Adrenal gland (tissue), 9 donors: ENCODE measurements at regions not wholly inside any gene's neighbourhood (a gene's known extent, or its start where the extent isn't known, plus 50 kb on each side); places are given as distances from the start of the nearest gene placed in this dataset.

Experiments used
- DNase-seq, 7 donors: peaks; one replicate each; pipeline ENCODE4 v3.0.0-alpha.2; 2019 to 2020
- H3K27ac ChIP-seq, 5 donors: fragments of 200-600 bp; sonication (generic) in 4 of 5; 1 replicate in 3 of 5; 2 replicates in 2 of 5; pipeline versions ENCODE4 v1.5.1 to v1.8.0; 2016 to 2020; ENCODE audit warnings: mild to moderate bottlenecking in 1 of 5
- H3K27me3 ChIP-seq: fragments of 200-600 bp; 2 replicates; pipeline ENCODE4 v1.8.0; 2021
- H3K36me3 ChIP-seq, 2 donors: fragments of 200-600 bp; replicated peaks in 1 of 2; 1 replicate in 1 of 2; 2 replicates in 1 of 2; pipeline versions ENCODE4 v1.5.1 to v1.8.0; 2018 to 2022
- H3K4me1 ChIP-seq, 2 donors: fragments of 200-600 bp; replicated peaks in 1 of 2; 1 replicate in 1 of 2; 2 replicates in 1 of 2; pipeline versions ENCODE4 v1.5.1 to v1.8.0; 2018 to 2021
- H3K4me3 ChIP-seq, 4 donors: fragments of 200-600 bp; sonication (generic) in 3 of 4; one replicate each; pipeline ENCODE4 v1.5.1; 2016 to 2018
- H3K9me3 ChIP-seq, 3 donors: fragments of 200-600 bp; sonication (generic) in 1 of 3; replicated peaks in 1 of 3; 1 replicate in 2 of 3; 2 replicates in 1 of 3; pipeline versions ENCODE4 v1.5.1 to v1.8.0; 2016 to 2021
- POLR2A ChIP-seq, 2 donors: fragments of 450-650 bp; IDR thresholded peaks; one replicate each; pipeline ENCODE4 v1.6.1; 2017; ENCODE audit warnings: antibody characterized with exemption in 2 of 2, mild to moderate bottlenecking in 2 of 2, moderate library complexity in 1 of 2
- WGBS, 4 donors: extraction: QIAGEN DNeasy Blood & Tissue Kit in 2 of 4; methylation state at CpG; one replicate each; pipeline versions ENCODE4 v1.1.5 to v1.1.7; 2013 to 2017; 5-methylcytosine and 5-hydroxymethylcytosine counted together
- intact Hi-C, 2 donors: fragments of 100-400 bp; cut with DNase I; formaldehyde crosslinking; loops; one replicate each; pipeline versions ENCODE4 v1.14.1 to v1.15.0; 2022 to 2023
- TF ChIP-seq, protein P1 (sequence below), 6 experiments: fragments of 450-650 bp in 4 of 6; fragments of 200-600 bp in 2 of 6; sonication (generic) in 1 of 6; IDR thresholded peaks; 1 replicate in 5 of 6; 2 replicates in 1 of 6; pipeline versions ENCODE4 v1.5.1 to v1.8.0; 2016 to 2021; ENCODE audit warnings: antibody characterized with exemption in 6 of 6, mild to moderate bottlenecking in 2 of 6, moderate library complexity in 1 of 6
- donor health status: healthy with polysubstance abuse.
- donor health status: Bipolar disorder and iron deficiency.
- donor health status: DM: yes; HTN: yes; CAD: no.
- donor health status: DM: no; HTN: no; CAD: no.
- donor health status: DM: no; HTN: no; CAD: no.

GRCh38 chr11:87423161-87423560 is 385.4 kb downstream of the TMEM135 start:
- H3K4me3 ChIP-seq: no peak overlapping the region
- no peak overlapping the region for H3K27ac ChIP-seq
- no peaks in the 10 kb centered on the region for H3K27me3 ChIP-seq
- peaks cover 0 to 13% of the 10 kb centered on the region in 2 donors for H3K4me1 ChIP-seq
- no peak for TF ChIP-seq POLR2A (IDR thresholded peaks at IDR 0.05)
- TF ChIP-seq, protein P1, sequence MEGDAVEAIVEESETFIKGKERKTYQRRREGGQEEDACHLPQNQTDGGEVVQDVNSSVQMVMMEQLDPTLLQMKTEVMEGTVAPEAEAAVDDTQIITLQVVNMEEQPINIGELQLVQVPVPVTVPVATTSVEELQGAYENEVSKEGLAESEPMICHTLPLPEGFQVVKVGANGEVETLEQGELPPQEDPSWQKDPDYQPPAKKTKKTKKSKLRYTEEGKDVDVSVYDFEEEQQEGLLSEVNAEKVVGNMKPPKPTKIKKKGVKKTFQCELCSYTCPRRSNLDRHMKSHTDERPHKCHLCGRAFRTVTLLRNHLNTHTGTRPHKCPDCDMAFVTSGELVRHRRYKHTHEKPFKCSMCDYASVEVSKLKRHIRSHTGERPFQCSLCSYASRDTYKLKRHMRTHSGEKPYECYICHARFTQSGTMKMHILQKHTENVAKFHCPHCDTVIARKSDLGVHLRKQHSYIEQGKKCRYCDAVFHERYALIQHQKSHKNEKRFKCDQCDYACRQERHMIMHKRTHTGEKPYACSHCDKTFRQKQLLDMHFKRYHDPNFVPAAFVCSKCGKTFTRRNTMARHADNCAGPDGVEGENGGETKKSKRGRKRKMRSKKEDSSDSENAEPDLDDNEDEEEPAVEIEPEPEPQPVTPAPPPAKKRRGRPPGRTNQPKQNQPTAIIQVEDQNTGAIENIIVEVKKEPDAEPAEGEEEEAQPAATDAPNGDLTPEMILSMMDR (IDR thresholded peaks at IDR 0.05): no peak
- H3K36me3 ChIP-seq: no peaks in the 10 kb centered on the region
- H3K9me3 ChIP-seq: no peaks in the 10 kb centered on the region
- no peak for DNase-seq
- WGBS, 4 donors: 58 to 79% (median 69%) methylated on average over 3 of the region's 3 CpGs
- intact Hi-C loops: loop anchor here (10.0 kb wide), 2 partner anchors 68 to 488 kb away; no protein-coding TSS in a partner anchor

- no peak overlapping the region for H3K4me3 ChIP-seq
- no peaks in the 10 kb centered on the region for H3K9me3 ChIP-seq
- H3K27me3 ChIP-seq: no peaks in the 10 kb centered on the region
- H3K27ac ChIP-seq: no peak overlapping the region
- intact Hi-C loops: loop anchor here (10.0 kb wide), 2 partner anchors 68 to 488 kb away; no protein-coding TSS in a partner anchor
- WGBS, 4 donors: 67 to 83% (median 76%) methylated on average over 3 of the region's 3 CpGs
- peaks cover 0 to 13% of the 10 kb centered on the region in 2 donors for H3K4me1 ChIP-seq
- no peak for DNase-seq
- no peaks in the 10 kb centered on the region for H3K36me3 ChIP-seq
- no peak for TF ChIP-seq POLR2A (IDR thresholded peaks at IDR 0.05)
- TF ChIP-seq, protein P1 (IDR thresholded peaks at IDR 0.05): no peak
Measured at GRCh38 chr11:87422566-87422965, 384.8 kb downstream of the TMEM135 start.

DNA sequence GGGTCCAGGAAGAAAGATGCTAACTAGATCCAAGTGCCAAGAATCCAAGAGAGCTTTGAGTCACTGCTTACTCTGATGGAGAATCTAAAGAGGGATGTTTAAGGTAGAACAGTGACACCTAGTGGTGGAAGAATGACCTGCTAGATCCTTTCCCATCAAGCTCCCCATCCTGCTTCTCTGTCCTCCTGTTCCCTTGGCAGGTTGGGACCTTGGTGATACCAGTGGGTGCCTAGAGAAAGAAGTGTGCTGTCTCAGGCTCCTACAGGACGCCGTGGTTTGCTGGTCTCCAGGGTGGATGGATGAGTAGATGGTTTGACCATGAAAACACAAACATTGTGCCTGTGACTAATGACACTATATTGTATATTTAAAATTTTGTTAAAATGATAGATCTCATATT is 383.7 kb downstream of the TMEM135 start:
- Histone ChIP-seq H3K4me3 (no peak overlapping the region), H3K36me3 (no peaks in the 10 kb centered on the region), H3K9me3 (no peaks in the 10 kb centered on the region), H3K27me3 (no peaks in the 10 kb centered on the region), H3K4me1 (peaks cover 0 to 13% of the 10 kb centered on the region in 2 donors), H3K27ac (no peak overlapping the region)
- no peak for TF ChIP-seq POLR2A (IDR thresholded peaks at IDR 0.05)
- TF ChIP-seq, protein P1 (IDR thresholded peaks at IDR 0.05): peak; percentile 76 to 90 (median 82)
- 12 to 33% (median 25%) methylated on average over 2 of the region's 2 CpGs for WGBS, 4 donors
- intact Hi-C loops: loop anchor here (2.0 to 10.0 kb wide), 3 partner anchors 67 to 487 kb away; no protein-coding TSS in a partner anchor
- DNase-seq: peak; percentile 44 to 73 (median 67)

GRCh38 chr11:87417951-87418350 is 380.2 kb downstream of the TMEM135 start:
- Histone ChIP-seq H3K27ac (no peak overlapping the region), H3K9me3 (no peaks in the 10 kb centered on the region), H3K27me3 (no peaks in the 10 kb centered on the region), H3K4me3 (no peak overlapping the region), H3K36me3 (no peaks in the 10 kb centered on the region), H3K4me1 (peaks cover 0 to 13% of the 10 kb centered on the region in 2 donors)
- no peak for DNase-seq
- TF ChIP-seq POLR2A (IDR thresholded peaks at IDR 0.05): no peak
- TF ChIP-seq, protein P1 (IDR thresholded peaks at IDR 0.05): no peak
- intact Hi-C loops: no loop called here
